Fibroblast of pulmonary artery (primary cell): ENCODE measurements at regions not wholly inside any gene's neighbourhood (a gene's known extent, or its start where the extent isn't known, plus 50 kb on each side); places are given as distances from the start of the nearest gene placed in this dataset.
"Not testable (repeated sequence)": the region's sequence is repeated elsewhere in the genome, so short reads cannot be mapped to it uniquely, and the experiment has no call there.

ENCODE experiments used
- DNase-seq: peaks from one replicate; pipeline ENCODE4 v3.0.0-alpha.2; 2010; ENCODE audit warnings: low read depth
- H3K4me3 ChIP-seq: replicated peaks from 2 replicates; pipeline ENCODE4 v1.5.1; 2011; ENCODE audit warnings: low read depth, mild to moderate bottlenecking, control low read depth, low read length, moderate library complexity
- TF ChIP-seq, protein P1 (sequence below): IDR thresholded peaks from 2 replicates; pipeline ENCODE4 v1.5.1; 2011; ENCODE audit warnings: mild to moderate bottlenecking, control low read depth, low read length, inconsistent platforms; ENCODE audit errors: missing control alignments

- H3K4me3 ChIP-seq, result no peak overlapping the region
- DNase-seq, result no peak
- TF ChIP-seq, protein P1, sequence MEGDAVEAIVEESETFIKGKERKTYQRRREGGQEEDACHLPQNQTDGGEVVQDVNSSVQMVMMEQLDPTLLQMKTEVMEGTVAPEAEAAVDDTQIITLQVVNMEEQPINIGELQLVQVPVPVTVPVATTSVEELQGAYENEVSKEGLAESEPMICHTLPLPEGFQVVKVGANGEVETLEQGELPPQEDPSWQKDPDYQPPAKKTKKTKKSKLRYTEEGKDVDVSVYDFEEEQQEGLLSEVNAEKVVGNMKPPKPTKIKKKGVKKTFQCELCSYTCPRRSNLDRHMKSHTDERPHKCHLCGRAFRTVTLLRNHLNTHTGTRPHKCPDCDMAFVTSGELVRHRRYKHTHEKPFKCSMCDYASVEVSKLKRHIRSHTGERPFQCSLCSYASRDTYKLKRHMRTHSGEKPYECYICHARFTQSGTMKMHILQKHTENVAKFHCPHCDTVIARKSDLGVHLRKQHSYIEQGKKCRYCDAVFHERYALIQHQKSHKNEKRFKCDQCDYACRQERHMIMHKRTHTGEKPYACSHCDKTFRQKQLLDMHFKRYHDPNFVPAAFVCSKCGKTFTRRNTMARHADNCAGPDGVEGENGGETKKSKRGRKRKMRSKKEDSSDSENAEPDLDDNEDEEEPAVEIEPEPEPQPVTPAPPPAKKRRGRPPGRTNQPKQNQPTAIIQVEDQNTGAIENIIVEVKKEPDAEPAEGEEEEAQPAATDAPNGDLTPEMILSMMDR, result no peak
Measured at GRCh38 chr20:30502670-30503069, 754.8 kb upstream of the DEFB115 start.

DNA sequence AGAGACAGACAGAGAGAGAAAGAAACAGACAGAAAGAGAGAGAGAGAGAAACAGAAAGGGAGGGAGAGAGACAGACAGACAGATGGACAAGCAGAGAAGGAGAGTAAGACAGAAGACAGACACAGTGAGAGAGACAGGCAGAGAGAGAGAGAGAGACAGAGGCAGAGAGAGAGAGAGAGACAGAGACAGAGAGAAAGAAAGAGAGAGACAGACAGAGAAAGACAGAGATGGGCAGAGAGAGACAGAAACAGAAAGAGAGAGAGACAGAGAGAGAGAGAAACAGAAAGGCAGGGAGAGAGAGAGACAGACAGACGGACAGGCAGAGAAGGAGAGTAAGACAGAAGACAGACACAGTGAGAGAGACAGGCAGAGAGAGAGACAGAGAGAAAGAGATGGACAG lies 754.3 kb upstream of the DEFB115 start:
- not testable (repeated sequence) for DNase-seq, H3K4me3 ChIP-seq

- TF ChIP-seq, protein P1, result no peak
- H3K4me3 ChIP-seq, result no peak overlapping the region
- no peak for DNase-seq
Measured at GRCh38 chr20:30503992-30504570, 753.4 kb upstream of the DEFB115 start.

- no peak overlapping the region for H3K4me3 ChIP-seq
- no peak for DNase-seq
- TF ChIP-seq, protein P1, result no peak
Measured at GRCh38 chr20:30505566-30505965, 751.9 kb upstream of the DEFB115 start.

GRCh38 chr20:30506100-30506499 lies 751.4 kb upstream of the DEFB115 start:
- no peak for DNase-seq
- TF ChIP-seq, protein P1, result no peak
- H3K4me3 ChIP-seq, result no peak overlapping the region

GRCh38 chr20:30508382-30508781 lies 749.1 kb upstream of the DEFB115 start:
- H3K4me3 ChIP-seq, DNase-seq: not testable (repeated sequence)

DNA sequence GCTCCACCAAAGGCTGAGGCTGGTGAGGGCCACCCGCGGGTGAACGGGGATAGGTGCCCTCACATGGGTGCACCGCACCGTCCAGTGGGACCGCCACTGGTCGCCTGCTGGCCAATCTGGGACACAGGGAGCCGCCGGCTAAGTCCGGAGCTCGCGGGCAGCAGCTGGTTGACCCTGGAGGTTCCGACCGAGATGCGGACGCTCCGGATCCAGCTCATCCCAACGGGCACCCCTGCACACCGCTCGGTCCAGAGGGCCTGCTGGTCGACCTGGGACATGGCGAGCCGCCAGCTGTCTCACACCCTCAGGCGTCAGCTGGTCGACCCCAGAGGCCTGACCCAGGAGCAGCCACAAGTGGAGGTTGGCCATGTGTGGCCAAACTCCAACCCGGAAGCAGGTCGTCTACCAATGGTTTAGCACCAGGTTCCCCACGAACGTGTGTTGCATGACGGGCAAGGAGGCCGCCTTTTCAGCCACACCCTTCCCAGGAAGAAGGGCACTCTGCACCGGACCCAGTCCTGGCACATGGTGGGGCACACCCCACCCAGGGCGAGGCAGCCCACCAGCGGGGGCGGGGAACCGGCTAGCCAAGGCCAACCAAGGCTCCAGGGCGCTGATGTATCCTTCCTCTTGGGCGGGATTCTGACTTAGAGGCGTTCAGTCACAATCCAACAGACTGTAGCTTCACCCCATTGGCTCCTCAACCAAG lies 746.0 kb upstream of the DEFB115 start:
- no peak for DNase-seq
- no peak overlapping the region for H3K4me3 ChIP-seq
- TF ChIP-seq, protein P1, result no peak

DNA sequence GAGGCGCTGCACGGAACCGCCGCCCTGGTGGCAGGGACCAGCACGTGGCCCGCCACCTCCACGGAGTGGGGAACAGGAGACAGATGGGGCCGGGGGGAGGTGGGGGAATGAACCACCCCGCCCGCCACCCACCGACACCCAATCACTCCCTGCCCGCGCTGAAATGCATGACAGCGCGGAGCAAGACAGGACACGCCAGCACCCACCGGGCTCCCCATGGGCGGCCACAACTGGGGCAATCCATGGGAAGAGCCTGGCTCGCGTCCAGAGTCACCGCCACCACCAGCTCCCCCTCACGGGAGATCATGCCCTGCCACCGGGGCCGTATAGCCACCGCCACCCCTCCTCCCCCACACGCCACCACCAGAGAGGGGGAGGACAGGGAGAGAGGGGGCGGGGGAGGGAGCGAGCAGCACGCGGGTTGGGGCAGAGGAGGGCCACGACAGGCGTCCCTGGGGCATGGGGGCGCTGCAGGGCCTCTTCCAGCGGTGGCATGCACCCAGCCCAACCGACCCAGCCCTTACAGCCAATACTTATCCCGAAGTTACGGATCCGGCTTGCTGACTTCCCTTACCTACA lies 744.3 kb upstream of the DEFB115 start:
- no peak overlapping the region for H3K4me3 ChIP-seq
- TF ChIP-seq, protein P1, result no peak
- DNase-seq, result no peak

DNA sequence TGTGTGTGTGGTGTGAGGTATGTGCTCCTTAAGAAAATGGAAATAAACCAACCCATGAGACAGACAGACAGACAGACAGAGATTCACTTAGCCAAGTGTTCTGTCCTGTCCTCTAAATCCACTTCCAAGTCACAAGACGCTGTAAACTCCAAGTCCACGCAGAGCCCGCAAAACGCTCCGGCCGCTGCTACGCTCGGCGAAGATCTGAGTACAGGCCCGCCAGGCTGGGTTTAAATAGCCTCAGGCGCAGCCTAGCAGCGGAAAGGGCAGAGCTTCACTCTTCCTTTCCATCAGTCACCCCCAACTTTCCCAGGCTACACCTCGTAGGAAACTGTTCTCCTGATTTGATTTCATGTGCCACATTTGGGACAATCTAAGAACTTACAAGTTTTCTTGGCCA lies 741.5 kb upstream of the DEFB115 start:
- H3K4me3 ChIP-seq, DNase-seq: not testable (repeated sequence)

GRCh38 chr20:30518906-30519305 lies 738.6 kb upstream of the DEFB115 start:
- DNase-seq, H3K4me3 ChIP-seq: not testable (repeated sequence)

- not testable (repeated sequence) for H3K4me3 ChIP-seq, DNase-seq
Measured at GRCh38 chr20:30521686-30522415, 735.6 kb upstream of the DEFB115 start.
